SK-N-SH treated with all-trans-retinoic acid at 6 μM for 48 hours (cell line): ENCODE measurements at regions not wholly inside any gene's neighbourhood (a gene's known extent, or its start where the extent isn't known, plus 50 kb on each side); places are given as distances from the start of the nearest gene placed in this dataset.

Source experiments
- CSDC2 ChIP-seq: fragments of 250-450 bp; sonication (Bioruptor Pico); IDR thresholded peaks from 2 replicates; pipeline ENCODE4 v1.5.0; 2020; ENCODE audit warnings: mild to moderate bottlenecking, moderate library complexity
- ZC3H10 ChIP-seq: fragments of 250-450 bp; sonication (Bioruptor Pico); IDR thresholded peaks from 2 replicates; pipeline ENCODE4 v1.5.1; 2021; ENCODE audit warnings: mild to moderate bottlenecking, moderate library complexity

DNA sequence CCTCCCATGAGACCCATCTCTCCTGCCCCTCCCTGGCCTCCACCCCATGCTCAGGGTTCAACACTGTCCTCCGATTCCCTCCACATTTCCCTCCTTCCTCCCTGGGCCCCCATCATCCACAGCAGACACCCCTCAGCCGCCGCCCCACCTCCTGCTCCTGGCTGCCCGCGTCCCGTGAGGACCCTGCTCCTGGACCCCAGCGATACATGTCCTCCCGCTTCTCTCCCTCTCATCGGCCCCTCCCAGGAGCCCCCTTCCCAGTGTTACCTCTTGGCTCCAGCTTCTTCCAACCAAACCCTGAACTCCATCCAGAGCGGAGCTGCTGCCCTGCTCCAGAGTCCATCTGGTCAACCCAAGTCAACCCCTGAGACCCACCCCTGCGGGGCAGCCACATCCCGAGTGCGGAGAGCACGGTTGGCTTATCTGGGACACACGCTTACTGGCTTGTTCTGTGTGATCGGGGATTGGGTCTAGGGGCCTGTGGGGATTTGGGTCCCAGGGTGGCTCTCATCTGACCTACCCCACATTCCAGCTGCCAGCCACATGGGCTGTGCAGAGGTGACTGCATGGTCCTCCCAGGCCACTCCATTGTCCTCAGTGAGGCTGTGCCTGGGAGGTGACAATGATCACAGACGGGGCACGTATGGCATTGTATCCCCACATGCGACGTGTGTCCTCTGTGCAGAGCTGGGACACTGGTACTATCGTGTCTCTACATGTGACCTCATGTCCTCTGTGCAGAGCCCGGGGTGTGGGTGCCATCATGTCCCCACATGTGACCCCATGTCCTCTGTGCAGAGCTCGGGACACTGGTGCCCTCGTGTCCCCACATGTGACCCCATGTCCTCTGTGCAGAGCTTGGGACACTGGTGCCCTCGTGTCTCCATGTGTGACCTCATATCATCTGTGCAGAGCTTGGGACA, 333.6 kb downstream of the ADGRD1 start:
- TF ChIP-seq ZC3H10 (no peak), CSDC2 (CRISPR knock-in tag) (no peak)
